IMR-90 (cell line): ENCODE measurements at regions not wholly inside any gene's neighbourhood (a gene's known extent, or its start where the extent isn't known, plus 50 kb on each side); places are given as distances from the start of the nearest gene placed in this dataset.

Source experiments
- ATAC-seq: fragments of 200-7000 bp; cut with Tn5 transposase; 2 replicates; pipeline ENCODE4 v1.9.1; 2020; ENCODE audit warnings: low read depth, mild to moderate bottlenecking, moderate library complexity
- BruUV-seq: library from RNA; stranded (reverse); fragments of 400-500 nt; replicated peaks from 2 replicates; lab custom pipeline; 2021; lab: Mats Ljungman, UMichigan
- CTCF ChIA-PET: fragments of 300-600 bp; formaldehyde crosslinking; extraction: SDS; loops from one replicate; lab custom pipeline; 2021; ENCODE audit warnings: antibody characterized with exemption; lab: Yijun Ruan, JAX
- POLR2A ChIA-PET: fragments of 300-600 bp; sonication (Branson Sonifier 250); formaldehyde crosslinking; loops from one replicate; lab custom pipeline; 2022; ENCODE audit warnings: antibody characterized with exemption; ENCODE audit not compliant: unreplicated experiment; lab: Charles Lee
- DNase-seq: peaks from one replicate; pipeline ENCODE4 v3.0.0; 2013
- H2AFZ ChIP-seq: replicated peaks from 2 replicates; pipeline ENCODE3; 2013; ENCODE audit warnings: low read length, mild to moderate bottlenecking; ENCODE audit not compliant: poor library complexity
- H2AK5ac ChIP-seq: 2 replicates; pipeline ENCODE4 v1.6.1; 2013; ENCODE audit warnings: low read depth, low read length, inconsistent platforms
- H2AK9ac ChIP-seq: replicated peaks from 2 replicates; pipeline ENCODE3; 2013; ENCODE audit warnings: mild to moderate bottlenecking, low read depth, low read length, moderate library complexity; ENCODE audit not compliant: poor library complexity
- H2BK120ac ChIP-seq: 2 replicates; pipeline ENCODE4 v1.6.1; 2013; ENCODE audit warnings: low read depth, low read length, inconsistent platforms
- H2BK15ac ChIP-seq: 3 replicates; pipeline ENCODE4 v1.6.1; 2013; ENCODE audit warnings: low read depth, low read length, inconsistent platforms
- H2BK20ac ChIP-seq: 2 replicates; pipeline ENCODE4 v1.6.1; 2013; ENCODE audit warnings: low read depth, mild to moderate bottlenecking, inconsistent platforms, low read length, moderate library complexity
- H2BK5ac ChIP-seq: 2 replicates; pipeline ENCODE4 v1.6.1; 2013; ENCODE audit warnings: mild to moderate bottlenecking, low read depth, low read length, inconsistent platforms; ENCODE audit not compliant: poor library complexity, severe bottlenecking
- H3K14ac ChIP-seq: replicated peaks from 2 replicates; pipeline ENCODE4 v1.6.1; 2013; ENCODE audit warnings: low read depth, low read length, inconsistent platforms
- H3K18ac ChIP-seq: 2 replicates; pipeline ENCODE4 v1.6.1; 2013; ENCODE audit warnings: low read depth, low read length, control low read depth
- H3K23ac ChIP-seq: 2 replicates; pipeline ENCODE4 v1.6.1; 2013; ENCODE audit warnings: low read depth, low read length, inconsistent platforms
- H3K27ac ChIP-seq: 2 replicates; pipeline ENCODE4 v1.5.1; 2013; ENCODE audit warnings: mild to moderate bottlenecking, control low read depth, low read length; ENCODE audit not compliant: insufficient read depth
- H3K27me3 ChIP-seq: 2 replicates; pipeline ENCODE4 v1.6.1; 2013; ENCODE audit warnings: low read length; ENCODE audit not compliant: control insufficient read depth, insufficient read depth
- H3K36me3 ChIP-seq: 2 replicates; pipeline ENCODE4 v1.6.1; 2013; ENCODE audit warnings: low read length, mixed read lengths; ENCODE audit not compliant: control insufficient read depth, insufficient read depth
- H3K4ac ChIP-seq: 2 replicates; pipeline ENCODE4 v1.6.1; 2013; ENCODE audit warnings: low read depth, low read length, inconsistent platforms
- H3K4me1 ChIP-seq: 2 replicates; pipeline ENCODE4 v1.6.1; 2013; ENCODE audit warnings: low read length, mixed read lengths; ENCODE audit not compliant: control insufficient read depth, insufficient read depth
- H3K4me2 ChIP-seq: 2 replicates; pipeline ENCODE4 v1.6.1; 2013; ENCODE audit warnings: low read depth, mild to moderate bottlenecking, control low read depth, low read length, moderate library complexity
- H3K4me3 ChIP-seq: 2 replicates; pipeline ENCODE4 v1.5.1; 2013; ENCODE audit warnings: low read depth, mild to moderate bottlenecking, control low read depth, low read length, moderate library complexity; ENCODE audit not compliant: insufficient read depth
- H3K56ac ChIP-seq: 2 replicates; pipeline ENCODE4 v1.6.1; 2013; ENCODE audit warnings: low read length, inconsistent platforms; ENCODE audit not compliant: insufficient read depth; ENCODE audit errors: extremely low read depth
- H3K79me1 ChIP-seq, 2 experiments: 2 replicates each; pipeline ENCODE4 v1.6.1; 2013; ENCODE audit warnings: low read length in 2 of 2, inconsistent platforms in 1 of 2, low read depth in 1 of 2
- H3K9ac ChIP-seq: 2 replicates; pipeline ENCODE4 v1.6.1; 2013; ENCODE audit warnings: low read depth, low read length, control low read depth
- H3K9me1 ChIP-seq: 2 replicates; pipeline ENCODE4 v1.6.1; 2013; ENCODE audit warnings: low read length, inconsistent platforms; ENCODE audit not compliant: insufficient read depth
- H3K9me3 ChIP-seq: 2 replicates; pipeline ENCODE4 v1.6.1; 2013; ENCODE audit warnings: low read length; ENCODE audit not compliant: control insufficient read depth, insufficient read depth
- H4K20me1 ChIP-seq: 2 replicates; pipeline ENCODE4 v1.6.1; 2013; ENCODE audit warnings: low read length, inconsistent platforms; ENCODE audit not compliant: insufficient read depth
- H4K5ac ChIP-seq: 2 replicates; pipeline ENCODE4 v1.6.1; 2013; ENCODE audit warnings: mild to moderate bottlenecking, low read depth, low read length, control low read depth
- H4K8ac ChIP-seq, 2 experiments: 2 replicates each; pipeline ENCODE4 v1.6.1; 2013; ENCODE audit warnings: low read depth in 2 of 2, low read length in 2 of 2, control low read depth in 1 of 2, inconsistent platforms in 1 of 2
- H4K91ac ChIP-seq: 2 replicates; pipeline ENCODE4 v1.6.1; 2013; ENCODE audit warnings: low read depth, low read length, inconsistent platforms; ENCODE audit not compliant: insufficient read depth
- CEBPB ChIP-seq: IDR thresholded peaks from 2 replicates; pipeline ENCODE4 v1.6.1; 2012; ENCODE audit warnings: low read depth, low read length, improper control_type of control experiment
- CHD1 ChIP-seq: IDR thresholded peaks from 2 replicates; pipeline ENCODE4 v1.6.1; 2012; ENCODE audit warnings: low read depth, low read length, improper control_type of control experiment
- CTCF ChIP-seq: conservative IDR thresholded peaks from 2 replicates; pipeline ENCODE4 v1.5.1; 2012; ENCODE audit warnings: mild to moderate bottlenecking, low read depth, low read length, improper control_type of control experiment
- FOS ChIP-seq: fragments of 150-350 bp; IDR thresholded peaks from 2 replicates; pipeline ENCODE4 v1.6.1; 2016; ENCODE audit warnings: low read depth, low read length
- MAZ ChIP-seq: IDR thresholded peaks from 2 replicates; pipeline ENCODE4 v1.6.1; 2012; ENCODE audit warnings: low read depth, mild to moderate bottlenecking, low read length, improper control_type of control experiment, moderate library complexity, borderline replicate concordance
- POLR2A ChIP-seq: IDR thresholded peaks from 2 replicates; pipeline ENCODE4 v1.6.1; 2012; ENCODE audit warnings: mild to moderate bottlenecking, low read depth, low read length
- RAD21 ChIP-seq: IDR thresholded peaks from 2 replicates; pipeline ENCODE4 v1.6.1; 2012; ENCODE audit warnings: low read length, improper control_type of control experiment
- RCOR1 ChIP-seq: IDR thresholded peaks from 2 replicates; pipeline ENCODE4 v1.6.1; 2012; ENCODE audit warnings: mild to moderate bottlenecking, low read length, improper control_type of control experiment; ENCODE audit not compliant: insufficient replicate concordance
- RFX5 ChIP-seq: IDR thresholded peaks from 2 replicates; pipeline ENCODE4 v1.8.0; 2012; ENCODE audit warnings: low read depth, mild to moderate bottlenecking, low read length, moderate library complexity
- SMC3 ChIP-seq: fragments of 150-350 bp; IDR thresholded peaks from 2 replicates; pipeline ENCODE4 v1.6.1; 2016; ENCODE audit warnings: low read depth, mild to moderate bottlenecking, antibody characterized with exemption, low read length, moderate library complexity
- USF2 ChIP-seq: fragments of 150-350 bp; IDR thresholded peaks from 2 replicates; pipeline ENCODE4 v1.6.1; 2017; ENCODE audit warnings: mild to moderate bottlenecking, antibody characterized with exemption, low read length, low read depth
- WGBS, 2 experiments: methylation state at CpG; one replicate each; pipeline versions ENCODE4 v1.1.5 to v1.1.7; 2013; ENCODE audit warnings: missing lambda C conversion rate in 2 of 2; ENCODE audit not compliant: insufficient read length in 1 of 2; ENCODE audit errors: extremely low coverage in 2 of 2; 5-methylcytosine and 5-hydroxymethylcytosine counted together
- dilution Hi-C: fragments of 300-500 bp; cut with HindIII; formaldehyde crosslinking; loops from one replicate; pipeline ENCODE4 v1.14.3; 2018; ENCODE audit warnings: low sequenced_read_pairs; ENCODE audit not compliant: unreplicated experiment
- in situ Hi-C: fragments of 300-500 bp; cut with MboI; formaldehyde crosslinking; loops from 3 replicates; pipeline ENCODE4 v1.14.3; 2019; ENCODE audit warnings: low sequenced_read_pairs, inconsistent platforms, mixed read lengths
- intact Hi-C: fragments of 100-400 bp; cut with micrococcal nuclease; formaldehyde crosslinking; loops from 2 replicates; pipeline ENCODE4 v1.10.0; 2022

GRCh38 chr5:82353522-82353921 is 75.4 kb upstream of the RPS23 start:
- in situ Hi-C loops (loop anchor here (5.0 to 25.0 kb wide), 5 partner anchors 141 to 1209 kb away; partner anchors contain the start of gene VCAN), intact Hi-C loops (loop anchor here (2.0 to 5.0 kb wide), 4 partner anchors 141 to 1357 kb away; partner anchors contain the start of genes TMEM167A and XRCC4), dilution Hi-C loops (no loop called here)
- Histone ChIP-seq H4K5ac (no peak overlapping the region), H2BK5ac (no peak overlapping the region), H3K36me3 (no peaks in the 10 kb centered on the region), H2AK5ac (no peak overlapping the region), H4K20me1 (no peaks in the 10 kb centered on the region), H3K4me1 (peaks cover 19% of the 10 kb centered on the region), H3K4ac (no peak overlapping the region), H3K4me2 (no peak overlapping the region), H3K9me1 (peaks cover 10% of the 10 kb centered on the region), H3K9ac (no peak overlapping the region), H2AFZ (no peak overlapping the region), H2AK9ac (no peak overlapping the region), H3K27me3 (no peaks in the 10 kb centered on the region), H3K14ac (no peak overlapping the region), H4K8ac (no peak overlapping the region), H3K27ac (no peak overlapping the region), H3K23ac (no peak overlapping the region), H2BK120ac (no peak overlapping the region), H2BK15ac (0 out of 3 replicates have a peak overlapping the region, but pooled peaks have one; percentile 13), H2BK20ac (no peak overlapping the region), H3K79me1 (no peaks in the 10 kb centered on the region), H3K4me3 (no peak overlapping the region), H3K9me3 (no peaks in the 10 kb centered on the region), H4K91ac (no peak overlapping the region), H3K56ac (no peak overlapping the region), H3K18ac (no peak overlapping the region)
- BruUV-seq, result no TSS peak
- POLR2A ChIA-PET, result no interaction called here
- TF ChIP-seq RFX5 (no peak), POLR2A (no peak), USF2 (no peak), CEBPB (no peak), CHD1 (no peak), CTCF (no peak), FOS (no peak), SMC3 (no peak), RAD21 (no peak), RCOR1 (no peak), MAZ (no peak)
- WGBS, 2 experiments, result no CpG with 5 or more reads among the region's 3 CpGs
- CTCF ChIA-PET, result interaction anchor here (1.0 kb wide), 1 partner anchor 142 kb away, joined by 3 read pairs; no protein-coding TSS in a partner anchor
- ATAC-seq (no peak), DNase-seq (no peak)
